Germinal center (tissue), 1 donor: ENCODE measurements at regions not wholly inside any gene's neighbourhood (a gene's known extent, or its start where the extent isn't known, plus 50 kb on each side); places are given as distances from the start of the nearest gene placed in this dataset.
"Not testable (repeated sequence)": the region's sequence is repeated elsewhere in the genome, so short reads cannot be mapped to it uniquely, and the experiment has no call there.

Source experiments
- DNase-seq: peaks from one replicate; pipeline ENCODE4 v3.0.0; 2012; ENCODE audit warnings: mixed read lengths, low spot score

DNA sequence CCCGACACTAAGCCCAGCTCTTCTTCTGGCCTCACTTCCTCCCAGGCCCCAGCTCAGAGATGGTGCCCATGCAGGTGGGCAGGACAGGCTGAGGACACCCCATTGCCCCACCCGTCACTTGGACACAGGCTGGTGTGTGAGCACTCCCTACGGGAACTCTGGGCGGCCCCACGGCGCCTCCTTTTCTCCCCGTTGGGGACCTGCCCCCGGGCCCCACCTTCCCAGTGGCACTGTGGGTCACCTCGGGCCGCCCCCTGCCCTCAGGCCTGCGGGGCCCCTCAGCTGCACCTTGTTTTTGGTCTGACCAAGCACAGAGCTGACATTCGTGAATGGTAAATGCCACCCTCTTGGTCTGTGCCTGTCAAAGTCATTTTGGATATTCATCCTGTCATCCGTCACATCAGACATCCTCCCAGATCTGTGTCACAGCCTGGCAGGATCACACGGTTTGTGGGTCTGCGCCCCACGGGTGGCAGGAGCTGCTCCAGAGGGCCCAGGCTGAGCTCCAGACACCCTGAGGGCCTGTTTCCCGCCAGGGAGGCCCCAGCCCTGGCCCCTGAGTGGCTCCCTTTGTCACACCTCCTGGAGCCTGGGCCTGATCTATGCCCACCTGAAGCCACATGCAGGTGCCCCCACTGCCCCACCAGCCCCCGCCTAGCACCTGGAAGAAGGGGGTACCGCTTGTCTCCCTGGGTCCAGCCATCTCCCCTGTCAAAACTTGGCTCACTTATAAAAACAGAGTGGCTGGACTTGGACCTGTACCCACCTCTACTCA lies 1188.5 kb downstream of the BRD1 start:
- no peak for DNase-seq

DNA sequence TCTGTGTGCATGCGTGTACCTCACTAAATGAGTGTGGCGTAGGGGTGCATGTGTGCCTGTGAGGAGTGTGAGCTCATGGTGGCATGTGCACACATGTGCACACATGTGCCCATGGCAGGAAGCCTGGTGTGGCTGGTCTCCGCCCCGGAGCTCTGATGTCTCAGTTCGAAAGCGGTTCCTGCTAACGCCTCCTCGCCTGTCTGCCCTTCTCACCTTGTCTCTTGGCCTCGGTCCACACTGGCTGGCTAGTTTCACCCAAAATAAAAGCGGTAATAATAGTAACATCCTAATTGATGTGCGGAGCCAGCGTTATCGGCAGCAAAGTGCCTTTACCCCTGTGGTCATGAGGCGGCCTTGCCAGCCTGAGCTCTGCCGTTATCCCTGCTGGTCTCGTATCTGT lies 1190.4 kb downstream of the BRD1 start:
- no peak for DNase-seq

DNA sequence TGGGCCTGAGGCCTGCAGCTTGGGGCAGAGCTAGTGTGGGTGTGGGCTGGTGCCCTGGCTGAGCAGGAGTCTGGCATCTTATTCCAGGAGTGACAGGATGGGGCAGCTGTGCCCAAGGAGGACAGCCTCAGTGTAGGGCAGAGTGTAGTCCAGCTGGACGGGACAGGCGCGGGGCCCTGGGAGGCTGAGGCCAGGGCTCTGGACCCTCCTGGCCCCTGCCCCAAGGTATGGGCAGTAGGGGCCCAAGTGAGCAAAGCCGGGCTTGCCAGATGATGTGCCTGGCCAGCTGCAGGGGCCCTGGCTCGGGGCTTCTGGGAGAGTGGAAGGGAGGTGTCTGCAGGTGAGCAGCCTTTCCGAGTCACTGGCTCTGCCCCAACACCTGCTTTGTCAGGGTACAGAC lies 1190.9 kb downstream of the BRD1 start:
- no peak for DNase-seq

DNA sequence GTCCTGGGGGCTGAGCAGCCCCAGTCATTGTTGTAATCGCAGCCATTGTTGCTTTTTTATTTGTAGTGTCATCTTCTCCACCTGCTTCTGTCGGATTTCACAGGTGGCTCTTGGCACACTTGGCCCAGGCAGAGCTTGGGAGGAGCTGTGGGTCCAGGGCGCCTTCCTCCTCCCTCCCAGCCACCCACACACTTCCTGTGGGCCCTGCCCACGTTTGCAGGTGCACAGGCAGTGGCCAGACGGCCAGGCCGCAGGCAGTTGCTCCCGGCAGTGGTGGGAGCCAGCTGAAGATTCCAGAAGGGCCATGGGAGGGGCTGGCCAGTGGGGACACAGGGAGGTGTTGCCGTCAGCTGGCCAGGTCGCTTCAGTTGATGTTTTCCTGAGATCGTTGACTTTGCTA lies 1191.9 kb downstream of the BRD1 start:
- no peak for DNase-seq

DNA sequence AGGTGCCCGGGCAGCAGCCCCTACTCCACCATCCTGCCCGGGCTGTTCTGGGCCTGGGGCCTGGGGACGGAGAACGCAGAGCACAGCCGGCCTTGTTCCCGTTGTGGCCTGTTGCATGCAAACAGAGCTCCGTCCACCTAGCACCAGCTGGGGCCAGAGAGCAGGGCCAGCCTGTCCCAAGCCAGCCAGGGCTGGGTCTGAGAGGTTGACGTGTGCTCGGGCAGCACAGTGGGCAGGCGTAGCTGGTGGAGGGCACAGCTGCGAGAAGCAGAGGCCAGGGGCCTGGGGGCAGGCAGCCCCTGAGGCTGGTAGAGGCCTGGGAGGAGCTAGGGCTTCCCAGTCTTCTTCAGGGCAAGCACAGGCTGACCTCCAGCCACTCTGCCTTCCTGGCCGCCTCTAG lies 1192.6 kb downstream of the BRD1 start:
- DNase-seq = no peak

DNA sequence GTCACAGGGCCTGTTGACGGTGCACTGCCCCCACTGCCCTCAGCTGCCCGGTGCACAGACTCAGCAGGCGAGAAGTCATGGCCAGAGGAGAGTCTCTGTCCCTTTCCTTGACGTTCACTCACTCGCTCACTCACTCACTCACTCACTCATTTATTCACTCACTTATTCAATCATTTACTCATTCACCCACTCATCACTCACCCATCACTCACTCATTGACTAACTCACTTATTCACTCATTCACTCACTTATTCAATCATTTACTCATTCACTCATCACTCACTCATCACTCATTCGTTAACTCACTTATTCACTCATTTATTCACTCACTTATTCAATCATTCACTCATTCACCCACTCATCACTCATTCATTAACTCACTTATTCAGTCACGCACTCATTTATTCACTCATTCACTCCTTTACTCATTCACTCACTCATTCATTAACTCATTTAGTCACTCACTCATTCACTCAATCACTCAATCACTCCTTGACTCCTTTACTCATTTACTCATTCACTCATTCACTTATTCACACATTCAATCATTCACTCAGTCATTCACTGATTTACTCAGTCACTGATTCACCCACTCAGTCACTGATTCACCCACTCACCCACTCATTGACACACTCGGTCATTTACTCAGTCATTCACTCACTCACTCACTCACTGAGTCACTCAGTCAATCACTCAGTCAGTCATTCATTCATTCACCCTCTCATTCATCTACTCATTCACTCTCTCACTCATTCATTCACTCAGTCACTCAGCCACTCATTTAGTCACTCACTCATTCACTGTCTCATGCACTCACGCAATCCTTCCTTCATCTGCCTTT lies 1193.5 kb downstream of the BRD1 start:
- no peak for DNase-seq

DNA sequence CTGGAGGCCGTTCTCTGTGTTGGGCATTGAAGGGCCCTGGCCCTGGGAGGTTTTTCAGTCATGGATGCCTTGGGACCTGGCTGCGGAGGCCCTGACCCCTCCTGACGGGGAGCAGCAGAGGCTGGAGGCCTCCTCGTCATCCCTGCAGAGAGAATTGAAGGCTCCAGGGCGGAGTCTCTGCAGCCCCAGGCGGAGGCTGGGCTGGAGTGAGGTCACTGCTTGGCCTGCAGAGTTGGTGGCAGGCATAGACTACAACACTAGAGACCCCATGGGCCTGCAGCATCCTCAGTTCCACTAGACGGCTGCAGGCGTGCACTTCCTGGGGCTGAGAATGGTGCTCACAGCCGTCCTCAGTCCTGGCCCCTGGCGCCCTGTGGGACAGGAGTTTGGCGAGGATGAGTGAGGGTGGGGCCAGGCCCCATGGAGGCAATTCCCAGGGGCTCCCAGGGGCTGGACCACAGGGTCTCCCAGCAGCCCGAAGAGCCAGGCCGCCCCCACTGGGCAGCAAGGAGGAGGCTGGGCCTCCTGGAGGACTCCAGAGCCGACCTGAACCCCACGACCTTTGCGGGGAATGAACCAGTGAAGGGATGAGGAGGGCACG lies 1194.9 kb downstream of the BRD1 start:
- no peak for DNase-seq

DNA sequence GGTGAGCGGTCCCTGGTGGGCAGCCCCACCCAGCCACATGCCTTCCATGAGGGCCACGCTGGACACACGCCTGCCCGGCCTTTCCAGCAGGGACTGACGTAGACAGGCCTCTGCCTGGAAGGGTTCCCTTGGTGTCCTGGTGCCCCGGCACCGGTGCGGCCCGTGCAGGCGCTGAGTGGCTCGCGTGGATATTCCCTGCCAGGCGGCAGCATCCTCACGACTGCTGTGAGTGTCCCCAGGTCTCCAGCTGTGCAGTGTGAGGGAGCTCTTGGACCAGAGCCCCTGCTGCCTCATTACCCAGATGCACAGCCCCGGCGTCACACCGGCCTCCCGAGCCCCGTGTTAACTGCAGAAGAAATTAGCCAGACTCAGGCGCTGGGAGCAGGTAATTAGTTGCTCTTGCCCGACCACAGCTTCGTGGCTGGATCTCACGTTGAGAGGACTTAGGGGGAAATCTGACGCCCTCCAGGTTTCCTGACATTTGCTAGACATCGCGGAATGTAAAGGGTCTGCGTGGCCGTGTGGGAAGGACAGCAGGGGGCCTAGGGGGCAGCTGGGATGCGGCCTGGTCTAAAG lies 1196.3 kb downstream of the BRD1 start:
- no peak for DNase-seq

DNA sequence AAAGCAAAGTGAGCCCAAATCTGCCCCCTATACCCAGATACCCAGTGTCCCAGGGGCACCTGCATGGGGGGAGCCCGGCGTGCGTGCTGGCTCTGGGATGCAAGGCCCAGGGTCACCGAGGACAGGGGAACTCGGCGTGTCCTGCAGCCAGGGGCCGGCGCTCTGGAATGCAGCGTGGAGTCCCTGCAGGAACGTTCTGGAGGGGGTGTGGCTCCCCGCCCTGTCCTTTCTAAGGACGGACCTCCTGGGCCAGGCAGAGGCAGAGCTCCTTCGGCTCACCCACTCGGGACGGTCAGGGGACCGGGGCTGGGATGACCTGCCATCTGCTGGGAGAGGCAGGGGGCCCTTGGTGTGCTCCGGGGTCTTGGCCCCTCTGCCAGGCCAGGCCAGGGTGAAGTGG lies 1196.8 kb downstream of the BRD1 start:
- DNase-seq = no peak

DNA sequence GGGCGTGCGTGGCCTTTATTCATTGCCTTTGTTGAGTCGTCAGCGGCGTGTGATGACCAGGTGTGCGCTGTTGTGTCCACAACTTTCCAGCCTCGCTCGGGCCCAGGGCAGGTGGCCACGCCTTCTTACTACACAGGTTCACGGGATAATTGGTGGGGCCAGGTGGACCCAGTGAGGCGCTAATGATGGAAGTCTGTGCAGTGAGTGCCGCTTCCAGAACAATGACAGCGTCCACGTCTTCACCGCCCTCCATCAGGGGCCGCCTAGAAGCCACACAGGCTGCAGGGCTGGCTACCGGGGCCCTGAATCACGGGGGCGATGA lies 1197.3 kb downstream of the BRD1 start:
- no peak for DNase-seq

DNA sequence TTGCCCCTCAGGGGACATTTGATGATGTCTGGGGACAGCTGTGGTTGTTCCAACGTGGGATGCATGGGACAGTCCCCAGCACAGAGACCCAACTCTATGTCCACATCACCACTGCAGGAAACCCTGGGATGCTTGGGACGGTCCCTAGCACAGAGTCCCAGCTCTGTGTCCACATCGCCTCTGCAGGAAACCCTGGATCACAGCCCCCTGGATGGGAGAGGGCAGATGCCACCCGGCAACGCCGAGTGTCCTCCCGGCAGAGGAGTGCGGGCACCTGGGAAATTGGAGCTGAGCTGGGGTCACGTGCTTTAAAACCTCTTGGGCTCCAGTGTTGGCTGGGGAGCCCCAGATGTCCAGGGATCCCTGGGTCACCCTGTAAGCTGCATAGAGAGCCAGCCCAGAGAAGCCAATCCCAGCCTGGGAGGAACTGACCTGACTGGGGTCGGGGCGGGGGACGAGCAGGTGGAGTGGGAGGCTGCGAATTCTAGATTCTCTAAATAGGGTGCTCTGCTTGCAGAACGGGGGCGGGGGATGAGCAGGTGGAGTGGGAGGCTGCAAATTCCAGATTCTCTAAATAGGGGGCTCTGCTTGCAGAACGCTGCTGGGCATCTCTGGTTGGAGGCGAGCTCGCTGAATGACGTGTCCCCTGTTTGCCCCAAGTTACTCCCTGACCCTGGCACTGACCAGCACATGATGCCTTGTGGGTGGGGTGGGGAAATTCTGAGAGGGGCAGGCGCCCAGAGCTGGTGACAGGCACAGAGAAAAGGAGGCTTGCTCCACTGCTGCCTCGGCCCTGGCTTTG lies 1197.8 kb downstream of the BRD1 start:
- no peak for DNase-seq

DNA sequence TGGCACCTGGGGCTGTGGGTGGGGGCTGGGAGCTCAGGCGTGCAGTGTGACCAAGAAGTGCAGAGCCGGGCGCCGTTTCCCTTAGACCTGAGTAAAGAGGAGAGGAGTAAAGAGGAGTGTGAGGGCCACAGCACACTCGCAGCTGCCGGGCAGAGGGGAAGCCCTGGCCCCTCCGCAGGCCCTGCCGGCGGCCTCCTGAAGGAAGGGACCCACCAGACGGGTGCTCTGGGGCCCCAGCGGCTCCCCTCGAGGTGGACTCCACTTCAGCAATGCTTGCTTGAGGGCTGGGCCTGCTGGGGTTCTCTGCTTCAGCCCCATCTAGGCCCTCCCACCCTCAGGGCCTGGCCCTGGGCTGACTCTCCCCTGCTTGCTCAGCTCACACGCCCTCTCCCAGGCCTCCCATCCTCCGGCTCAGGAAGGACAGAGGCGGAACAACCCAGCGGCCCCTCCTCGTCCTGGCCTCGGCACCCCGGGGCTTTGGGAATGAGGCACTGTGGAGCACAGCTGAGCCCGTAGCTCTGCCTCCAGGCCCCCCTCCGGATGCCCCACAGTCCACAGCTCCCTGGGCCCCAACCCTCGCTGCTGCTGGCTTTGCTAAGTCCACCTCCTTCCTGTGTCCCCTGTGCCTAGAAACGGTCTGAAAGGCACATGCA lies 1198.7 kb downstream of the BRD1 start:
- DNase-seq = no peak

DNA sequence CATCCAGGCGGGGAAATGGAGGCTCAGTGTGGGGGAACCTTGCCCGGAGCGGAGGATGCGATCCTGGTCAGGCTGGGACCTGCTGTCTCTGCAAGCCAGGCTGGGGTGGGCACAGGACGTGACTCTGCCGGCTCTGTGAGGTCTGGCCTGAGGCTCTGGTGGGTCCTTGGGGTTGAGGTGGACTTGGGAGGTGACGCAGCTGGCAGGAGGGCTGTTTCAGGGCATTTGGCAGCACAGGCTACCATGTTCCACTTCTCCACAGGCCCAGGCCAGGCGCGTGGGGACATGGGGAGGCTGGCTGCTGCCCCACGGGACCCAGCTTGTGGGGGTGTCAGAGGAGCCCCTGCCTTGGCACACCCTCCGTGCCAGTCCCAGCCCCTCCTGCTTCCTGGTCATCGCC lies 1199.7 kb downstream of the BRD1 start:
- no peak for DNase-seq

DNA sequence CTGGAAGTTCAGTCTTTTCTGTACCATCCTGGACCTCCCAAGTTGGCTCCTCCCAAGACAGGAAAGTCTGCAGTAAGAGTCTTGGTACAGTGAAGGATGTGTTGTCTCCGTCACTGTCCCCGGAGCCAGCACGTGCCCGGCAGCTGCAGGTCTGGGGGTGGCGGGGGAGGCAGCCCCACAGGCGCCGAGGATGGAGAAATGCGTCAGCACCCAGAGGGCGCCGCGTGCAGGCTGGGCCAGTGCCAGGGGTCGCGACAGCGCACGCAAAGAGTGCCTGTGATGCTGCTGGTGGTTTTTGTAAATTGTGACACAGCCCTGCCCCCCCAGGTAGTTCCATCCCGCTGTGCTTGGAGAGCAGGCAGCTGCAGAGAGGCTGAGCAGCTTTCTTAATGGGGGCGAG lies 1200.5 kb downstream of the BRD1 start:
- DNase-seq = no peak

DNA sequence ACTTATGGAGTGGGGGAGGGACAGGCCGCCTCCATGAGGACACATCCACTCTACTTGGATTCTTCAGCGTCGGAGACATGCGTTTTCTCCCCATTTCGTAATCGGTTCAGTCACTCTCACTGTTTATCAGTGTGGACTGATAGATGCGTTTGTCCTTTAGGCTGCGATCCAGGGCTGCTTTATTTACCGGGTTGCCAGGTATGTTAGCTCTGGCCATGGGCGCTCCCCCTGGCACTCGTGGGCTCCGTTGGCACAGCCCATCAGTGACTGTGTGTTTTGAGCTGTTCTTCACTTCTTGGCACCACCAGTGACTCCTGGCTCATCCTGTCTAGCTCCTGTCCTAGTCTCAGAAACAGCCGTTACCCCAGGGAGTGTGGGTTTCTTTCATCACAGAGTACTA lies 1203.3 kb downstream of the BRD1 start:
- no peak for DNase-seq

DNA sequence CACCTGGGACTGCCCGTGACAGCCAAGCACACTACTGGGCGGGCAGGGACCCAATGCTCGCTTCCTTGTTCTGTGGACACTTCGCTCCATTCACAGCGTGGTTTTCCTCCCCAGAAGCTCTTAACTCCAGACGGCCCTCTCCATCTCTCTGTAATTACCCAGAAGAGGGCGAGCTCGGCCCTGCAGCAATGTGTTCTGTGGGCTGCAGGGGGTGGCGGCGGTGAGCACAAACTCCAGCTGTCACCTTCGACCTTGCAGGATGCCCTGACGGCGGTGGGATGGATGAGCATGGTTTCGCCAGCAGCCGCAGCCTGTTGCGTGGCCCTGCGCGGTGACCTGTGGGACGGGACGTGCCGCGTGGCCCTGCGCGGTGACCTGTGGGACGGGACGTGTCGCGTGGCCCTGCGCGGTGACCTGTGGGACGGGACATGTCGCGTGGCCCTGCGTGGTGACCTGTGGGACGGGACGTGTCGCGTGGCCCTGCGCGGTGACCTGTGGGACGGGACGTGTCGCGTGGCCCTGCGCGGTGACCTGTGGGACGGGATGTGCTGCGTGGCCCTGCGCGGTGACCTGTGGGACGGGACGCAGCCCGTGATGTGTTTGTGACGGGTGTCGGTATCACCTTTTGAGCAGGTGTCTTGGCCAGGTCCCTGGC lies 1204.7 kb downstream of the BRD1 start:
- no peak for DNase-seq

DNA sequence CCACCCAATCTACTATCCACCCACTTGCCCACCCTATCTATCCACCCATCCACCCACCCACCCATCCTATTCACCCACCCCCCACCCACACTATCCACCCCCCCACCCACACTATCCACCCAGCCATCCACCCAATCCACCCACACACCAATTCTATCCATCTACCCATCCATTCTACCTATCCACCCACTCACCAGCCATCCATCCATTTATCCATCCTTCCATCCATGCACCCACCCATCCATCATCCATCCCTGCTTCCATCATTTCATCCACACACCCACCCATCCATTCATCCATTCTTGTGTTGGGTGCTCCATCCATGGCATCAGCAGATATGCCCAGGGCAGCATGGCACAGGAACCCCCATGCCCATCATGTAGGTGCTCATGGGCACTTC lies 1206.6 kb downstream of the BRD1 start:
- DNase-seq = no peak

DNA sequence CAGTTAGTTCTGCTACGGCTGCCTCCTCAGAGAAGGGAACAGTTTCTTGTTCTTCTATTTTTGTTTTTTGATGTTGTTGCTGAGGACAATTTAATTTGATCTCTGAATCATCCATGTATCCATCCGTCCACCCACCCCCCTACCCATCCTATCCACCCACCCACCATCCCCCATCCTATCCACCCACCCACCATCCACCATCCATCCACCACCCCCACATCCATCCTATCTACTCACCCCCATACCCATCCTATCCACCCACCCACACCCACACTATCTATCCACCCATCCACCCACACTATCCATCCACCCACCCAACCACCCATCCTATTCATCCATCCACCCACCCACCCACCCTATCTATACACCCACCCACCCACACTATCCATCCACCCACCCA lies 1207.2 kb downstream of the BRD1 start:
- DNase-seq = not testable (repeated sequence)

DNA sequence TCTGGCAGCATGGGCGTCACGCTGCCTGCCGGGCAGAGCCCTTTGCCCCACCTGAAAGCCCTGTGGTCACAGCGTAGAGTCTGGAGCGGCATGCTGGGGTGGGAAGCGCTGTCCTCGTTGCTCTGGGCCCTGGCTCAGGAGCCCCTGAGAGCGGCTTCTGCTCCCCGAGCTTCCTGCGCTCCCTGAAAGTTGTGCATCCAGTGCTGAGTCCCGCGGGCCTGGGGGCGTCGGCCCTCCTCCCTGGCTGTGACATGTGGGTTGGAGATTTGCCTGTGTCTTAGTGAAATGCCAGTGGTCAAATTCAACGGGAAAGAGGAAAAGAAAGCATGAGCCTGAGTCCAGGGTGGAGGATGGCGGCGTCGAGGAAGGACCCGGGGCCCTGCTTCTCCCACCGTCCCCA lies 1208.0 kb downstream of the BRD1 start:
- no peak for DNase-seq

DNA sequence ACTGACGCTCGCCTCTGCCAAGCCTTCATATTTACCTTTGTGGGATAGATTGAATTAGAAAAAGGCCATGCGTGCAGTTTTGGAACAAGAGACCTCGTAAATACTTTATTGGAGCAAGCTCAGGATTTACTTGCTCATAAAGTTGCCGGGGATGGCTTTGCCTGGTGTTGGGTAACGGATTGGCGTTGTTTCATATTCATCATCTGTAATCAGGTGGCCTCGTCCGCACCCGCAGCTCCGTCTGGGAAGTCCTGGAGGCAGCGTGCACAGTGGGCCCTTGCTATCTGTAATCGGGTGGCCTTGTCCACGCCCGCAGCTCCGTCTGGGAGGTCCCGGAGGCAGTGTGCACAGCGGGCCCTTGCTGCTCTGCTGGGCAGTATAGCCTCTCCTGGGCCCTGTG lies 1209.3 kb downstream of the BRD1 start:
- no peak for DNase-seq

DNA sequence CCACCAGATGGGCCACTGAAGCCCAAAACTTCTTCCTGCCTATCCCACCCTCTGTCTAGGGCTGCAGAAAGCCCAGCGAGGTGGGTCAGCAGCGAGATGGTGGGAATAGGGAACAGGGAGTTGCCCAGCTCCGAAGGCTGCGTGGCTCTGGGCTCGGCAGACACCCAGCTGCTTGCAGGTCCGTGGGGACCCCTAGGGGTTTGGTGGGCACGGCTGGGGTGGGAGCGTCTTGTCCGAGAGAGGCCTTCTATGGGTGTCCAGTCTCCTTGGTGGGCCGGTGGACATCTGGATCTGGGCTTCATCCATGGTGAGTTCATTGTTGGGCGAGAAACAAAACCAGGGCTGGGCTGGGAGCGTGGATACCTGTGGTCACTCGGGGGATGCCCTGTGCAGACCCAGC lies 1211.0 kb downstream of the BRD1 start:
- no peak for DNase-seq
